H1 (cell line): ENCODE measurements at regions not wholly inside any gene's neighbourhood (a gene's known extent, or its start where the extent isn't known, plus 50 kb on each side); places are given as distances from the start of the nearest gene placed in this dataset.

Experiments
- CTCF ChIA-PET: fragments of 300-600 bp; sonication (Branson Sonifier 250); formaldehyde crosslinking; loops from one replicate; lab custom pipeline; 2021; ENCODE audit not compliant: partially characterized antibody; lab: Charles Lee
- POLR2A ChIA-PET: fragments of 300-600 bp; sonication (Branson Sonifier 250); formaldehyde crosslinking; loops from one replicate; lab custom pipeline; 2021; ENCODE audit warnings: inconsistent platforms; ENCODE audit not compliant: partially characterized antibody; lab: Charles Lee
- DNase-seq, 2 experiments: peaks; one replicate each; pipeline versions ENCODE4 v3.0.0 to v3.0.0-alpha.2; 2010 to 2022; ENCODE audit warnings: low spot score in 2 of 2, low read depth in 1 of 2, mixed read lengths in 1 of 2
- FAIRE-seq: peaks from 2 replicates; lab custom pipeline; 2011; peaks lifted over from hg19 to GRCh38; lab: Jason Lieb, UNC
- H2AFZ ChIP-seq: 2 replicates; pipeline ENCODE4 v1.8.1; 2012; ENCODE audit warnings: low read length, inconsistent platforms
- H2AK5ac ChIP-seq: 2 replicates; pipeline ENCODE4 v1.6.1; 2013; ENCODE audit warnings: low read depth, low read length
- H2BK120ac ChIP-seq: replicated peaks from 2 replicates; pipeline ENCODE3; 2013; ENCODE audit warnings: low read depth, low read length, inconsistent platforms
- H2BK12ac ChIP-seq: 2 replicates; pipeline ENCODE4 v1.6.1; 2013; ENCODE audit warnings: low read depth, low read length
- H2BK15ac ChIP-seq: 2 replicates; pipeline ENCODE4 v1.6.1; 2013; ENCODE audit warnings: low read length
- H2BK20ac ChIP-seq: 2 replicates; pipeline ENCODE4 v1.6.1; 2013; ENCODE audit warnings: low read length
- H2BK5ac ChIP-seq: 2 replicates; pipeline ENCODE4 v1.6.1; 2013; ENCODE audit warnings: low read depth, low read length
- H3K14ac ChIP-seq: 2 replicates; pipeline ENCODE4 v1.6.1; 2013; ENCODE audit warnings: inconsistent platforms; ENCODE audit not compliant: insufficient read length
- H3K18ac ChIP-seq: 2 replicates; pipeline ENCODE4 v1.6.1; 2013; ENCODE audit warnings: low read length; ENCODE audit errors: extremely low read depth
- H3K23ac ChIP-seq: 2 replicates; pipeline ENCODE4 v1.6.1; 2013; ENCODE audit warnings: inconsistent platforms; ENCODE audit not compliant: insufficient read length
- H3K23me2 ChIP-seq: 2 replicates; pipeline ENCODE4 v1.6.1; 2013; ENCODE audit warnings: low read depth, low read length
- H3K27ac ChIP-seq: 2 replicates; pipeline ENCODE4 v1.6.1; 2011; ENCODE audit warnings: low read depth, low read length, inconsistent platforms
- H3K27me3 ChIP-seq, 4 experiments: replicated peaks in 1 of 4; 1 replicate in 1 of 4; 2 replicates in 3 of 4; pipeline versions ENCODE4 v1.6.1 to v1.8.1; 2011 to 2013; ENCODE audit warnings: low read length in 3 of 4, mild to moderate bottlenecking in 3 of 4, inconsistent platforms in 2 of 4, mixed read lengths in 2 of 4, moderate library complexity in 1 of 4; ENCODE audit not compliant: control insufficient read depth in 3 of 4, insufficient read depth in 3 of 4; ENCODE audit errors: extremely low read depth in 1 of 4
- H3K36me3 ChIP-seq, 4 experiments: 2 replicates each; pipeline versions ENCODE4 v1.6.1 to v1.8.1; 2011 to 2013; ENCODE audit warnings: mild to moderate bottlenecking in 4 of 4, low read length in 3 of 4, moderate library complexity in 2 of 4, control low read depth in 1 of 4, inconsistent platforms in 1 of 4; ENCODE audit not compliant: insufficient read depth in 4 of 4, control insufficient read depth in 2 of 4
- H3K4ac ChIP-seq: replicated peaks from 2 replicates; pipeline ENCODE3; 2013; ENCODE audit warnings: low read length, low read depth, mixed read lengths, inconsistent platforms; ENCODE audit not compliant: insufficient read length
- H3K4me1 ChIP-seq, 4 experiments: replicated peaks in 1 of 4; 1 replicate in 1 of 4; 2 replicates in 3 of 4; pipeline versions ENCODE4 v1.6.1 to v1.8.1; 2011 to 2013; ENCODE audit warnings: low read length in 3 of 4, inconsistent platforms in 2 of 4, mixed read lengths in 1 of 4; ENCODE audit not compliant: insufficient read depth in 4 of 4, control insufficient read depth in 3 of 4
- H3K4me2 ChIP-seq, 2 experiments: 2 replicates each; pipeline versions ENCODE4 v1.6.1 to v1.8.1; 2011 to 2013; ENCODE audit warnings: low read depth in 2 of 2, low read length in 2 of 2, control low read depth in 1 of 2, inconsistent platforms in 1 of 2, mild to moderate bottlenecking in 1 of 2; ENCODE audit not compliant: insufficient read depth in 1 of 2
- H3K4me3 ChIP-seq, 4 experiments: fragments of 200-600, 300-600 bp in 1 of 4; sonication (generic), shearing (Covaris generic), sonication (Bioruptor Twin) in 1 of 4; 2 replicates each; pipeline versions ENCODE4 v1.5.1 to v1.8.1; 2011 to 2016; ENCODE audit warnings: low read length in 4 of 4, low read depth in 3 of 4, control low read depth in 2 of 4, inconsistent platforms in 2 of 4, mild to moderate bottlenecking in 2 of 4, mixed read lengths in 1 of 4, moderate library complexity in 1 of 4; ENCODE audit not compliant: insufficient read depth in 2 of 4; ENCODE audit errors: extremely low read depth in 1 of 4
- H3K56ac ChIP-seq: replicated peaks from 2 replicates; pipeline ENCODE3; 2013; ENCODE audit warnings: low read depth, mild to moderate bottlenecking, mixed read lengths, low read length, inconsistent platforms; ENCODE audit not compliant: insufficient read length
- H3K79me1 ChIP-seq: 2 replicates; pipeline ENCODE4 v1.6.1; 2013; ENCODE audit warnings: low read depth, low read length, control low read depth
- H3K79me2 ChIP-seq, 2 experiments: 2 replicates each; pipeline versions ENCODE4 v1.6.1 to v1.8.1; 2012 to 2013; ENCODE audit warnings: low read length in 2 of 2, mild to moderate bottlenecking in 2 of 2, inconsistent platforms in 1 of 2; ENCODE audit not compliant: insufficient read depth in 2 of 2, control insufficient read depth in 1 of 2
- H3K9ac ChIP-seq, 4 experiments: replicated peaks in 1 of 4; 1 replicate in 1 of 4; 2 replicates in 3 of 4; pipeline versions ENCODE4 v1.6.1 to v1.8.1; 2011 to 2013; ENCODE audit warnings: low read depth in 3 of 4, low read length in 3 of 4, control low read depth in 2 of 4, mild to moderate bottlenecking in 2 of 4, moderate library complexity in 2 of 4, inconsistent platforms in 1 of 4; ENCODE audit errors: extremely low read depth in 1 of 4
- H3K9me3 ChIP-seq, 2 experiments: 2 replicates each; pipeline versions ENCODE4 v1.6.1 to v1.8.1; 2012 to 2013; ENCODE audit warnings: mild to moderate bottlenecking in 2 of 2, moderate library complexity in 2 of 2, control low read depth in 1 of 2, inconsistent platforms in 1 of 2, low read depth in 1 of 2, low read length in 1 of 2, mixed read lengths in 1 of 2; ENCODE audit not compliant: insufficient read depth in 2 of 2
- H4K20me1 ChIP-seq, 2 experiments: replicated peaks in 1 of 2; 2 replicates each; pipeline versions ENCODE3 to v1.8.1; 2011 to 2013; ENCODE audit warnings: inconsistent platforms in 2 of 2, low read length in 2 of 2, mild to moderate bottlenecking in 1 of 2; ENCODE audit not compliant: insufficient read depth in 2 of 2, control insufficient read depth in 1 of 2
- H4K5ac ChIP-seq: 2 replicates; pipeline ENCODE4 v1.6.1; 2013; ENCODE audit warnings: low read length, low read depth, mixed read lengths, inconsistent platforms; ENCODE audit not compliant: insufficient read length
- H4K8ac ChIP-seq: 2 replicates; pipeline ENCODE4 v1.8.0; 2013; ENCODE audit warnings: mild to moderate bottlenecking, moderate library complexity, low read length, inconsistent platforms; ENCODE audit not compliant: insufficient read depth; ENCODE audit errors: extremely low read depth
- H4K91ac ChIP-seq: replicated peaks from 2 replicates; pipeline ENCODE3; 2013; ENCODE audit warnings: low read length, mixed read lengths, inconsistent platforms; ENCODE audit not compliant: insufficient read length
- BACH1 ChIP-seq: IDR thresholded peaks from 2 replicates; pipeline ENCODE4 v1.6.1; 2012; ENCODE audit warnings: low read length, improper control_type of control experiment
- BCL11A ChIP-seq, 2 experiments: IDR thresholded peaks; one replicate each; pipeline ENCODE4 v1.6.1; 2011; ENCODE audit warnings: low read depth in 2 of 2, low read length in 2 of 2, mild to moderate bottlenecking in 2 of 2
- BRCA1 ChIP-seq: IDR thresholded peaks from 2 replicates; pipeline ENCODE4 v1.6.1; 2012; ENCODE audit warnings: low read depth, low read length, improper control_type of control experiment
- CTBP2 ChIP-seq: IDR thresholded peaks from 2 replicates; pipeline ENCODE4 v1.7.0; 2011; ENCODE audit warnings: borderline replicate concordance, mild to moderate bottlenecking, moderate library complexity, mixed read lengths, low read length; ENCODE audit not compliant: insufficient read depth, insufficient read length
- GTF2F1 ChIP-seq: IDR thresholded peaks from 2 replicates; pipeline ENCODE4 v1.6.1; 2012; ENCODE audit warnings: low read depth, low read length, improper control_type of control experiment, borderline replicate concordance
- JUN ChIP-seq: IDR thresholded peaks from 2 replicates; pipeline ENCODE4 v1.6.1; 2011; ENCODE audit warnings: low read depth, mild to moderate bottlenecking, improper control_type of control experiment, low read length
- POU5F1 ChIP-seq: IDR thresholded peaks from 2 replicates; pipeline ENCODE4 v1.6.1; 2011; ENCODE audit warnings: low read depth, mild to moderate bottlenecking, low read length, moderate library complexity
- RAD21 ChIP-seq, 2 experiments: IDR thresholded peaks in 1 of 2; conservative IDR thresholded peaks in 1 of 2; 2 replicates each; pipeline ENCODE4 v1.6.1; 2011; ENCODE audit warnings: low read depth in 2 of 2, low read length in 2 of 2, improper control_type of control experiment in 1 of 2, inconsistent platforms in 1 of 2, mild to moderate bottlenecking in 1 of 2, moderate library complexity in 1 of 2
- SIX5 ChIP-seq: IDR thresholded peaks from 2 replicates; pipeline ENCODE4 v1.6.1; 2011; ENCODE audit warnings: mild to moderate bottlenecking, low read depth, low read length
- SP2 ChIP-seq: IDR thresholded peaks from 2 replicates; pipeline ENCODE4 v1.6.1; 2012; ENCODE audit warnings: mild to moderate bottlenecking, low read length, inconsistent platforms
- SRF ChIP-seq: IDR thresholded peaks from 2 replicates; pipeline ENCODE4 v1.6.1; 2011; ENCODE audit warnings: mild to moderate bottlenecking, low read depth, low read length, moderate library complexity
- TEAD4 ChIP-seq: IDR thresholded peaks from 2 replicates; pipeline ENCODE4 v1.6.1; 2012; ENCODE audit warnings: low read depth, low read length, inconsistent platforms, mixed read lengths
- WGBS, 2 experiments: shearing (Covaris generic) in 1 of 2; methylation state at CpG; one replicate each; pipeline versions ENCODE4 v1.1.6 to v1.1.7; 2013 to 2015; ENCODE audit warnings: low lambda C conversion rate in 2 of 2, mixed read lengths in 2 of 2, inconsistent platforms in 1 of 2, low coverage in 1 of 2, missing lambda C conversion rate in 1 of 2; ENCODE audit not compliant: insufficient replicate concordance in 2 of 2, insufficient coverage in 1 of 2, insufficient read length in 1 of 2; ENCODE audit errors: extremely low coverage in 1 of 2, missing lambda C conversion rate in 1 of 2; 5-methylcytosine and 5-hydroxymethylcytosine counted together
- TF ChIP-seq, protein P1 (sequence below): IDR thresholded peaks from 2 replicates; pipeline ENCODE4 v1.6.1; 2011; ENCODE audit warnings: low read length, improper control_type of control experiment

DNA sequence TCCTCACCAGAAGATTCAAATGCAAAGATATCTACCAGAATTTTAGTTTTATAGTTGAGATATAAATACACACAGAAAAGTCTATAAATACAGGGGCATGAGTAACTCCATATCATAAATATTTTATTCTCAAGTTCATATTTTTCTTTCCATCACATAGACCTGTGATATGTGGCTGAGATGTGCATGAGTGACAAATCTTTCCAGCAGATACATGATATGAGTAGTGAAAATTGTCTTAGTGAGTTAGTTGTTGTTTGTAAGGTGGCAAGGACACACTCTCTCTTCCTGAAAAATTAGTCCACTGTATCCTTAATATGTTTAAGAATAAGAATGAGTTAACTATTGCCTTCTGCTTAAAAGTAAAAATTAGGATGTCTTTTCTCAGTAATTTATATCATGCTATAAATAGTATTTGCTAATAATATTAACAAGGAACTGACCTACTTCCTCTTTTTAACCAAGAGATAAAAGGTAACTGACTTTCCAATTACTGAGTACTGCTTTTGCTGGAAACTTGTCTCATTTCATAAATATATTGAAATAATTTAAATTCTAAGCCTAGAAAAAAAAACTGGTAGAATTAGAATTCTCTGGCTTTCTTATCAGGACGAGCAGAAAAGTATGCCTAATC, 85.2 kb upstream of the SESTD1 start:
- Histone ChIP-seq H3K18ac (no peak overlapping the region), H2BK20ac (no peak overlapping the region), H3K14ac (no peak overlapping the region), H3K27me3 (no peaks in the 10 kb centered on the region), H2AFZ (no peak overlapping the region), H4K20me1 (no peaks in the 10 kb centered on the region), H3K4me3 (no peak overlapping the region), H3K56ac (no peak overlapping the region), H3K4me1 (peaks cover 0 to 1% (median 0%) of the 10 kb centered on the region in 4 experiments; a peak in 1 of 7 replicates), H3K4me2 (no peak overlapping the region), H4K91ac (no peak overlapping the region), H3K27ac (no peak overlapping the region), H2AK5ac (no peak overlapping the region), H3K79me1 (no peaks in the 10 kb centered on the region), H3K9ac (no peak overlapping the region), H4K5ac (no peak overlapping the region), H3K79me2 (no peaks in the 10 kb centered on the region), H2BK15ac (no peak overlapping the region), H3K4ac (no peak overlapping the region), H2BK120ac (no peak overlapping the region), H3K23ac (no peak overlapping the region), H3K9me3 (no peaks in the 10 kb centered on the region), H2BK5ac (no peak overlapping the region), H3K23me2 (no peaks in the 10 kb centered on the region), H4K8ac (no peak overlapping the region), H2BK12ac (no peak overlapping the region), H3K36me3 (no peaks in the 10 kb centered on the region)
- DNase-seq (no peak), FAIRE-seq (no peak)
- ChIA-PET CTCF (no interaction called here), POLR2A (no interaction called here)
- 81% methylated on average over 1 of the region's 1 CpG; no CpG with 5 or more reads in 1 of the 2 experiments for WGBS, 2 experiments
- TF ChIP-seq RAD21 (IDR thresholded peaks at IDR 0.05 in 1 of 2, conservative IDR thresholded peaks at IDR 0.05 in 1 of 2; ENCODE audit: low read depth in 2 of 2, low read length in 2 of 2): no peak
- TF ChIP-seq SP2: no peak
- no peak for TF ChIP-seq GTF2F1
- TF ChIP-seq SIX5: no peak
- no peak for TF ChIP-seq BRCA1
- no peak for TF ChIP-seq BCL11A (IDR thresholded peaks at IDR 0.05; ENCODE audit: low read depth in 2 of 2, low read length in 2 of 2)
- TF ChIP-seq, protein P1, sequence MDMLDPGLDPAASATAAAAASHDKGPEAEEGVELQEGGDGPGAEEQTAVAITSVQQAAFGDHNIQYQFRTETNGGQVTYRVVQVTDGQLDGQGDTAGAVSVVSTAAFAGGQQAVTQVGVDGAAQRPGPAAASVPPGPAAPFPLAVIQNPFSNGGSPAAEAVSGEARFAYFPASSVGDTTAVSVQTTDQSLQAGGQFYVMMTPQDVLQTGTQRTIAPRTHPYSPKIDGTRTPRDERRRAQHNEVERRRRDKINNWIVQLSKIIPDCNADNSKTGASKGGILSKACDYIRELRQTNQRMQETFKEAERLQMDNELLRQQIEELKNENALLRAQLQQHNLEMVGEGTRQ: no peak
- TF ChIP-seq CTBP2: no peak
- TF ChIP-seq SRF: no peak
- TF ChIP-seq BACH1: no peak
- TF ChIP-seq POU5F1: no peak
- no peak for TF ChIP-seq JUN
- TF ChIP-seq TEAD4: no peak
